ENCODE measurements at regions not wholly inside any gene's neighbourhood (a gene's known extent, or its start where the extent isn't known, plus 50 kb on each side); places are given as distances from the start of the nearest gene placed in this dataset.

- Histone ChIP-seq H2AFZ (ENCODE audit: low read depth) (no peak overlapping the region), H4K20me1 (ENCODE audit: insufficient read depth) (no peaks in the 10 kb centered on the region), H3K36me3 (replicated peaks in 1 of 2; ENCODE audit: control insufficient read depth in 1 of 2, insufficient read depth in 2 of 2, low read length in 1 of 2) (no peaks in the 10 kb centered on the region), H3K4me1 (ENCODE audit: control insufficient read depth in 1 of 2, insufficient read depth in 2 of 2, low read depth in 1 of 2, low read length in 1 of 2) (no peaks in the 10 kb centered on the region), H3K27ac (ENCODE audit: low read depth in 2 of 2, low read length in 1 of 2) (no peak overlapping the region), H3K9ac (no peak overlapping the region), H3F3A (replicated peaks; ENCODE audit: insufficient read depth) (no peaks in the 10 kb centered on the region), H3K4me2 (no peak overlapping the region), H3K79me2 (ENCODE audit: insufficient read depth) (no peaks in the 10 kb centered on the region), H3K9me3 (no peaks in the 10 kb centered on the region), H3K27me3 (ENCODE audit: insufficient read depth) (no peaks in the 10 kb centered on the region), H3K9me2 (no peaks in the 10 kb centered on the region), H3K4me3 (ENCODE audit: low read depth in 2 of 2, low read length in 1 of 2) (no peak overlapping the region)
- CTCF ChIA-PET, result interaction anchor here (1.6 kb wide), 1 partner anchor 84 kb away, joined by 4 read pairs; no protein-coding TSS in a partner anchor
- TF ChIP-seq TEAD4 (IDR thresholded peaks at IDR 0.05; ENCODE audit: borderline replicate concordance, insufficient read depth) (no peak), MXI1 (IDR thresholded peaks at IDR 0.05; ENCODE audit: low read depth, low read length) (no peak), CHD2 (IDR thresholded peaks at IDR 0.05; ENCODE audit: low read length, partially characterized antibody) (no peak), JUND (IDR thresholded peaks at IDR 0.05) (no peak)
- DNase-seq, result no peak
- POLR2A ChIA-PET, result no interaction called here
Measured at GRCh38 chr21:26397545-26397944, 175.5 kb downstream of the CYYR1 start.

- TF ChIP-seq CTCF (IDR thresholded peaks at IDR 0.05) (no peak), SMC3 (IDR thresholded peaks at IDR 0.05; ENCODE audit: low read depth, low read length) (no peak), SIN3A (IDR thresholded peaks at IDR 0.05; ENCODE audit: borderline replicate concordance, low read depth, low read length) (no peak)
- ChIA-PET POLR2A (no interaction called here), CTCF (no interaction called here)
- Histone ChIP-seq H4K20me1 (ENCODE audit: insufficient read depth) (no peaks in the 10 kb centered on the region), H3K4me2 (no peak overlapping the region), H2AFZ (ENCODE audit: low read depth) (no peak overlapping the region), H3K27me3 (ENCODE audit: insufficient read depth) (no peaks in the 10 kb centered on the region), H3K27ac (ENCODE audit: low read depth in 2 of 2, low read length in 1 of 2) (no peak overlapping the region), H3K4me1 (ENCODE audit: control insufficient read depth in 1 of 2, insufficient read depth in 2 of 2, low read depth in 1 of 2, low read length in 1 of 2) (no peaks in the 10 kb centered on the region; a peak in 2 of 4 replicates), H3K9ac (no peak overlapping the region), H3K4me3 (ENCODE audit: low read depth in 2 of 2, low read length in 1 of 2) (no peak overlapping the region), H3K79me2 (ENCODE audit: insufficient read depth) (no peaks in the 10 kb centered on the region), H3K36me3 (replicated peaks in 1 of 2; ENCODE audit: control insufficient read depth in 1 of 2, insufficient read depth in 2 of 2, low read length in 1 of 2) (no peaks in the 10 kb centered on the region), H3F3A (replicated peaks; ENCODE audit: insufficient read depth) (no peaks in the 10 kb centered on the region), H3K9me2 (no peaks in the 10 kb centered on the region), H3K9me3 (no peaks in the 10 kb centered on the region)
- WGBS (ENCODE audit: low lambda C conversion rate), result 71% methylated on average over 7 of the region's 7 CpGs
- no peak for DNase-seq
Measured at GRCh38 chr21:26394341-26394740, 178.7 kb downstream of the CYYR1 start.

- Histone ChIP-seq H3K9me2 (no peaks in the 10 kb centered on the region), H3K36me3 (replicated peaks in 1 of 2; ENCODE audit: control insufficient read depth in 1 of 2, insufficient read depth in 2 of 2, low read length in 1 of 2) (no peaks in the 10 kb centered on the region), H2AFZ (ENCODE audit: low read depth) (no peak overlapping the region), H3K27me3 (ENCODE audit: insufficient read depth) (no peaks in the 10 kb centered on the region), H4K20me1 (ENCODE audit: insufficient read depth) (no peaks in the 10 kb centered on the region), H3K9ac (no peak overlapping the region), H3K27ac (ENCODE audit: low read depth in 2 of 2, low read length in 1 of 2) (no peak overlapping the region), H3K9me3 (no peaks in the 10 kb centered on the region), H3F3A (replicated peaks; ENCODE audit: insufficient read depth) (no peaks in the 10 kb centered on the region), H3K4me2 (no peak overlapping the region), H3K79me2 (ENCODE audit: insufficient read depth) (no peaks in the 10 kb centered on the region), H3K4me1 (ENCODE audit: control insufficient read depth in 1 of 2, insufficient read depth in 2 of 2, low read depth in 1 of 2, low read length in 1 of 2) (peaks cover 0 to 6% of the 10 kb centered on the region in 2 experiments; a peak in 2 of 4 replicates), H3K4me3 (ENCODE audit: low read depth in 2 of 2, low read length in 1 of 2) (no peak overlapping the region)
- no peak for DNase-seq
- TF ChIP-seq CHD2 (IDR thresholded peaks at IDR 0.05; ENCODE audit: low read length, partially characterized antibody) (no peak), IRF3 (IDR thresholded peaks at IDR 0.05; ENCODE audit: low read depth, low read length) (no peak), FOXM1 (IDR thresholded peaks at IDR 0.05; ENCODE audit: low read depth) (no peak), MXI1 (IDR thresholded peaks at IDR 0.05; ENCODE audit: low read depth, low read length) (no peak), JUND (IDR thresholded peaks at IDR 0.05) (no peak), SMC3 (IDR thresholded peaks at IDR 0.05; ENCODE audit: low read depth, low read length) (no peak), FOXJ3 (CRISPR knock-in tag; IDR thresholded peaks at IDR 0.05) (no peak), REST (IDR thresholded peaks at IDR 0.05; ENCODE audit: low read depth, low read length) (no peak), RCOR1 (IDR thresholded peaks at IDR 0.05; ENCODE audit: low read length) (no peak), CTCF (IDR thresholded peaks at IDR 0.05) (no peak)
- ChIA-PET CTCF (interaction anchor here (0.7 kb wide), 1 partner anchor 58 kb away, joined by 3 read pairs; no protein-coding TSS in a partner anchor), POLR2A (no interaction called here)
- 33% methylated on average over 2 of the region's 2 CpGs for WGBS (ENCODE audit: low lambda C conversion rate)
Measured at GRCh38 chr21:26391166-26391565, 181.9 kb downstream of the CYYR1 start.
